Right renal pelvis (tissue), 4 donors: ENCODE measurements at regions not wholly inside any gene's neighbourhood (a gene's known extent, or its start where the extent isn't known, plus 50 kb on each side); places are given as distances from the start of the nearest gene placed in this dataset.
"Not testable (repeated sequence)": the region's sequence is repeated elsewhere in the genome, so short reads cannot be mapped to it uniquely, and the experiment has no call there.

Experiments
- DNase-seq, 4 donors: peaks; one replicate each; pipeline ENCODE4 v3.0.0-alpha.2; 2013; ENCODE audit warnings: low read depth in 4 of 4, low spot score in 3 of 4, missing footprints in 1 of 4

DNA sequence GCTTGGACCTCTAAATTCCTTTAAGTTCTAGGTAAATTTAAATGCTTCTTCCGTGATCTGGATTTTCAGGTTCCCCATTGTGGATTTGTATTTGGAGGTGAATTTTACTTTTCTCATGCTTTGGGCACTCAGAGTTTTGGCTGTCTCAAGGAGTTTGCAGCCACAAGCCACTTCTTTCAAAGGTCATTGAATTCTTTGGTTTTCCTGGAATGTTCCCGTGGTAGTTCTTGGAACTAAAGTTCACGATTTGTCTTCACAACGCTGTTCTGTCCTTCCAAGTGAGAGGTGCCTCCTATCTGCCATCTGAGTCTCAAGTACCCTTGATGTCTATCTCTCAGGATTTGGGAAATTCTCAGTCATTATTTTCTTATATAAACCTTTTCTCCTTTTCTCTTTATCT is 1438.7 kb upstream of the ZEB2 start:
- no peak for DNase-seq

DNA sequence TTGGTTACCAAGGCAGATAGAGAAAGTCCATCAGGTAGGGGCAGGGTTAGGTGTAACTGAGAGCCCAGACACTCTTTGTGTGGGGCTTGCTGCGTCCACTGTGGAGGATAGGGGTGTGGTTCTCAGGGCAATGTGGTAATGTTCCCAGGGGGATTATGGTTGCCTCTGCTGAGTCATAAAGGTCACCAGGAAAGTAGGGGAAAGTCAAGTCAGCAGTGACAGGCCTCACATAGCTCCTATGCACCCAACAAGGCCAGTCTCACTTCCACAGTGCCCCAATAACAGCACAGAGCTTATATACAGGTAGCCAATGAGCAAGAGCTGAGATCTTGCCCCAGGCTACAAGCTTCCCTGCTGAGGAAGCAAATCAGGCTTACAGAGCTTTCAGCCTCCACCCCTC is 1438.0 kb upstream of the ZEB2 start:
- no peak for DNase-seq

GRCh38 chr2:145939949-145940348 is 1420.0 kb upstream of the ZEB2 start:
- DNase-seq: no peak

GRCh38 chr2:145935016-145935415 is 1415.1 kb upstream of the ZEB2 start:
- no peak for DNase-seq

GRCh38 chr2:145931781-145932395 is 1412.0 kb upstream of the ZEB2 start:
- no peak for DNase-seq

DNA sequence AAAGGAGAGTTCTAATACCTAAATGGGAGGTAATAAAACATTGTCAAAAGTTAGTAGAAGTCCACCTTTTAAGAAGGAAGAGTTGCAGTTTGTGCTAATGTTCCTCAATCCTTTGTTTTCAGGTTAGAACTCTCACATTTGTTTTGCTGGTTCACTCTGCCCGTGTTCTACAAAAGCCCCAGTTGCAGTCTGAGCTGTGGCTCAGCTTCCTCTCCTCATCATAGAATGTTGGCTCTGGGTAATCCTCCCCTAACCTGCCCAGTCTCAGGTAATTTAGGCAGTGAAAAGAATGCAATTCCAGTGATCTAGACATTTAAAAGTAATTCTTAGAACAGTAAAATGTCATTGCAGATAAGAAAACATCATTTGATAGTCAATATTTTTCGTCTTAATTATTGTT is 1410.4 kb upstream of the ZEB2 start:
- DNase-seq: no peak

- DNase-seq: no peak
Observed at GRCh38 chr2:145927131-145927950, 1407.4 kb upstream of the ZEB2 start.

GRCh38 chr2:145925591-145925990 is 1405.7 kb upstream of the ZEB2 start:
- no peak for DNase-seq

- no peak for DNase-seq
Observed at GRCh38 chr2:145919477-145919876, 1399.6 kb upstream of the ZEB2 start.

DNA sequence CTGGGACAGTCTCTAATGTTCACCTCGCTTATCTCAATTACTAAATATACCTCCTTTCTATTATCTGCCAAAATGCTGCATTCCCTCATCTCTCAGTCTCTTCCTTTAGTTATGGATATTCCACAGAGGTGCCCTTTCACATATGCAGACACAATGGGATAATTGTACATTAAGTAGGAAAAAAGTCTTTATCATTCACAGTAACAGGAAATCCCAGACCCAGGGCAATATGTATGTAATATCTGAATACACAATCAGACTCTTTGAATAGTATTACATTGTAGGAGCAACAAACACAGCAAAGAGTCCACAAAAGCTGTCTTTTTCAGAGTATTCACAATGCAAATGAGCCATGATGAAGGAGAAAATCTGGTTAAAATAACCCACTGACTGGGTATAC is 1399.0 kb upstream of the ZEB2 start:
- no peak for DNase-seq

GRCh38 chr2:145916799-145917198 is 1396.9 kb upstream of the ZEB2 start:
- DNase-seq: no peak

DNA sequence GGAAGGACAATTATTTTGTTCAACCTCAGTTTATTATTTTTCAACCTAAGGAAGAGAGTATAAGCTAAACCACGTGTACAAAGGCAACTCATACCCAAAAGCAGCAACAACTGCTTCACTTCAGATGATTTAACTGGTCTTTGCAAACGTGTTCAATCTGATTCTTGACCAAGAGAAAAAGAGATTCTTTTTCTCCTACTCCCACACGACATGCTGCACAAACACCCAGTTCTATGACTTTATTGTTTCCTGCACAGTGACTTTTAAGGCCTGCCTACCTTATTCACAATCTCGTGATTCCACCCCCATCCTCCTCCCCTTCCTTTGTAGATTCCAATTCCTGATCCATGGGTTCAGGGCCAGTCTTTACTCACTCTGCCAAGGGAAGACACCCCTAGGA is 1394.8 kb upstream of the ZEB2 start:
- no peak for DNase-seq

GRCh38 chr2:145910416-145910815 is 1390.5 kb upstream of the ZEB2 start:
- DNase-seq: no peak

- no peak for DNase-seq
Observed at GRCh38 chr2:145909766-145910165, 1389.8 kb upstream of the ZEB2 start.

DNA sequence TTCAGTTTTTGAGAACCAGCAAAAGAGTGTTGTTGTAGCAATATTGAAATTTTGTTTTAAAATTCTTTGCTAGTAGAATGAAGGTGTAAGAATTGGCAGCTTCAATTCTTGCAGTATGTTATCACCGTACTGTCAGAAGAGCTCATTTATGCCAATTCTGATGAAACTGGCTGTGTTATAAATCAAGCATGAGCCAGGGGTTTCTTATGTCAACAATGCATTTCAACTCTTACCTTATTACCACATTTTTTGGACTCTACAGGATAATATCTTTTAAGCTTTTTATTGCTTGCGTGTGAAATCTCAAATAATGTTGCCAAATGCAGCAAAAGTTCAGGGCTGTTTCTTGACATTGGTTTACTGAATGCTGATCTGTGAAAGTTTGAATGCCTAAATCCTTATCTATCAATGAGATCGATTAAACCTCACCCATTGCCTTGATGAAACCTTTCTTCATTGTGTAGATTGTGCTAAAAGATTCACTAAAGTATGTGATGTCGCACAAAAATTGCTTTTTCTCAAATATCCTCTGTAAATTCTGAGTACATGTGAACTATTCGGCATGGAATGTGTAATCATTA is 1389.3 kb upstream of the ZEB2 start:
- no peak for DNase-seq

- no peak for DNase-seq
Observed at GRCh38 chr2:145906354-145906753, 1386.4 kb upstream of the ZEB2 start.

DNA sequence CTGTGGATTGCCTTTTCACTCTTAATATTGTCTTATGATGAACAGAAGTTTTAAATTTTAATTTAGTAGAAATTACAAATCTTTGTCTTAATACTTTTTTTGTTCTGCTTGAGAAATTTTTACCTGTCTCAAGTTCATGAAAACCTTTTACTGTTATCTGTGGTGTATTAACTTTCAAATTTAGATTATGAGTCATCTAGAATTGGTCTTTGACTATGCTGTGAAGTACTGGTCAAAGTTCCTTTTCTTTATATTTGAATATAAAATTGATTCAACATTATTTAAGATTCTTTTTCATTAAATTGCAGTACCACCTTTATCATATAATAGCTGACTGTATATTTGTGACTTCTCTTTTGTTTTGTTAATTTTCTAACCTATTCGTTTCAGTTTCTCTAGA is 1385.5 kb upstream of the ZEB2 start:
- DNase-seq: no peak

GRCh38 chr2:145897151-145897550 is 1377.2 kb upstream of the ZEB2 start:
- no peak for DNase-seq

DNA sequence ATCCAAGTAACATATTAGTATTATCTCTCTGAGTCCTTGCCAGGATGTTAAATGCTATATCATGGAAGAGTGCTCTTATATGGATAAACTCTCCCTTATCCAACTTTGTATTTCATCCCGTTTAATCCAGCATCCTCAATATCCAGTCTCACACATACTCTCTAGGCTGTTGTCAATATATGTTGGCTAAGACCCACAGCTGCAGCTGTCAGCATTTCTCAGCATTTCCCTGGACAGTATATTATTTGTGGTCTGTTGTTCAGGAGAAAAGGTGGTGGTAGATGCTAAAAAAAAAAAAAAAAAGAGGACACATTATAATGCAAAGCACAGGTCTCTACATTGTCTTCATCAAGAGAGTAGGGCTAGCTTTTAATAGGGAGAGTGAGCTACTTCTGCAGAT is 1368.0 kb upstream of the ZEB2 start:
- DNase-seq: no peak

GRCh38 chr2:145880997-145881396 is 1361.1 kb upstream of the ZEB2 start:
- DNase-seq: not testable (repeated sequence)

DNA sequence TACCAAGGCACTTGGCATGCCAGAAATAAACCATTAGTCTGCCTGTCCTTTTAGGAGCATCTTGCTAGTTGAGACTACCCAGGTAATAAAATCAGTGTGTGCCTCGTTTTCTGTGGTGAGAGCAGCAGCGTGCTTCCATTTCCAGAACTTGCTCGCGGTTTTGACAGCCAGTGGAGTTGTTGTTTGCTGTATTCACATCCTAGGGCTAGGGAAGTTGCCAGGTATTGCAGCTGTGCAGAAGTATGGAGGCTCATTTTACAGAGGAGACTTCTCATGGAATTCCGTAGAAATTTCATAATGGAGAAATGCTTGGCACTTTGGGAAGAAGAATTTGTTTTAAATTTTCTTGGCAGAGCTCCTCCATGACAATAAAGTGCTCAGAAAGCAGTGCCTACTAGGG is 1355.1 kb upstream of the ZEB2 start:
- DNase-seq: no peak

DNA sequence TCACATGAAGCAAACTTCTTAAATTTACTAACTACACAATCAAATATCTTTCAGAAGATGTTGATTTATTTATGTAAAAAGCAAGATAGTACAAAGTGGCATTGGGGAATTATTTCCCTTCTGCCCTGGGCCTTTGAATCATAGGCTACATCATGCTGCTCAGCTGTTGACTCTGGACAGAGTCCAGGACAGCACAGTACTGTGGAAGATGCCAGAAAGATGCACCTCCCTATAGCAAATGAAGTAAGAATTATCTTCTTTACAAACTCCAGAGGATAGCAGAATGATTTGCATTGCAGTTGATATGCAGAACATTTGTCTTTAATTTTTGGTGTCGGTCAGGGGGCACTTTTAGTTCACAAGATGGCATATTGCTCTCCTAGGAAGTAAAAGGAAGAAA is 1354.5 kb upstream of the ZEB2 start:
- peak in 1 of 4 donors; percentile 0 for DNase-seq
